Fibroblast of upper back skin (primary cell): ENCODE measurements at regions not wholly inside any gene's neighbourhood (a gene's known extent, or its start where the extent isn't known, plus 50 kb on each side); places are given as distances from the start of the nearest gene placed in this dataset.

ENCODE experiments used
- DNase-seq: peaks from one replicate; pipeline ENCODE4 v3.0.0-alpha.2; 2013

DNA sequence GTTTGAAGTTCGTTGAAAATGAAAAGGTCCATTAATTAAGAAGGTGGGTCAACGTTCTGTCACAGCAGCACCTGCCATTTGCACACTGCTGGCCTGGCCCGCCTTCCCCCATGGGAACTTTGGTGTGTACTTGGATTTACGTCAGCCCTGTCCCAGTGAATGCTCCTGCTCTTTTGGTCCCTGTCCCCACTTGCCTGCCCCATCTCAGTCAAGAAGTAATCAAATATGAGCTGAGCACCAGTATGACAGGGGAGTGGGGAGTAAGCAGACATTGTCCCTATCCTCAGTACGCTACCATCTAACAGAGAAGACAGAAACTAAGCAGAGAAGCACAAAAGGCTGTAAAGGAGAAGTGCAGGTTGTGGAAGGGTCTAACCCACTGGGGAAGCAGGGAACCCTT is 65.1 kb downstream of the SLC4A3 start:
- no peak for DNase-seq

DNA sequence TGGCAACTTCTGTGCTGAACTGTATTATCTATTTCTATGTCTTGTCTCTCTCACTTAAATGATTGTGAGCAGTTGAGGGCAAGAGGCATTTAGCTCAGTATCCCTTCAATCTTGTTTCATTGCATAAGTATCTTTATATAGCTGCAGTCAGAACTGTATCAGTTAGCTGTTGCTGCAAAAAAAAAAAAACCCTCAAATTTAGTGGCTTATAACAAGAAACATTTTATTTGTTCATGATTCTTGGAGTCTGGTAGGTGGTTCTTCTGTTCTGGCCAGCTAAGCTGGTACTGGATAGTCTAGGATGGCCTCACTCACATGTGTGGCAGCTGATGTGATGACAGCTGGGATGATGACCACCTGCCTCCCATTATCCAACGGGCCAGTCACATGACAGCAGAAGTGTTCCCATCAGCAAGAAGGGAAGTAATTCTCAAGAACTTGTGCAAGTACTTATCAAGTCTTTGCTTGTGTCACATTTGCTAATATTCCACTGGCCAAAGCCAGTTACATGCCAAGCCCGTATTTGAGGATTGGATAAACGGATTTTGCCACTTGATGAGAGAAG is 67.8 kb downstream of the SLC4A3 start:
- no peak for DNase-seq

DNA sequence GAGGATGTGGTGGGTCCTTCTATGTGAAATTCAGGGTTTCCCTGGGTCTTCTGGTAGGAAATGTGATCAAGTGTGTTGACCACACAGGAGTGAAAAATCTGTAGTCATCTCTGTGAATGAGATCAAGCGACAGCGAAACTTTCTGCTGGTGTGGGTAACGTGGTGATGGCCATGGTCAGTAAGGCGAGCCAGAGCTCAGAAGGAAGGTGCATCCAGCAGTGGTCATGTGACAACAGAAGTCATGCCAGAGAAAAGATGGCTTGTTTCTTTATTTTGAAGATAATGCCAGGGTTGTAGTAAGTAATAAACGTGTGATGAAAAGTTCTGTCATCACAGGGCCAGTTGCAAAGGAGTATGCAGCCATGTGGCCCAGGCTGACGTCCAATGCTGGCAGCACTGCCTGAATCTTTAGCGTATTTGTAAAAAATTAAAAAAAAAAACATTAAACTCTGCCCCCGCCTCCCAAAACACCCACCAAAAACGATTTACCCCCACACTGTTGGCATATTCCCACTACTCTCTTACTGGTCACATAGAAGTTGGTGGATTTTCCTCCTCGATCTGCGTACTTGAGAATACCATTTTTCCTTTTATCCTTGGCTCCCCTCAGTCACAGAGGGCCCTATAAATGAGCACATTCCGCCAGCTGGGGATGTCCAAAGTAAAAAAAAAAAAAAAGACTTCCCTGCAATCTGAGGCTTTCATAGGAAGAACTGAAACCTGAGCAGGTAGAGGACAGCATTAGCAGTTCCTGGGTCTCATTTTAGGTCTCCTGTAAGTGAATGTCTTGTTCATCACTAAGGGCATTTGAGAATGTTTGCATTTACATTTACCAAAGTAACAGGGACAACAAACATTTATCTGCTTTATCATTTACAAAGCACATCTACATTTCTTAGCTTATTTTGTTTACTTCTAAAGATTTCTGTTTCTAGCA is 70.6 kb downstream of the SLC4A3 start:
- no peak for DNase-seq

DNA sequence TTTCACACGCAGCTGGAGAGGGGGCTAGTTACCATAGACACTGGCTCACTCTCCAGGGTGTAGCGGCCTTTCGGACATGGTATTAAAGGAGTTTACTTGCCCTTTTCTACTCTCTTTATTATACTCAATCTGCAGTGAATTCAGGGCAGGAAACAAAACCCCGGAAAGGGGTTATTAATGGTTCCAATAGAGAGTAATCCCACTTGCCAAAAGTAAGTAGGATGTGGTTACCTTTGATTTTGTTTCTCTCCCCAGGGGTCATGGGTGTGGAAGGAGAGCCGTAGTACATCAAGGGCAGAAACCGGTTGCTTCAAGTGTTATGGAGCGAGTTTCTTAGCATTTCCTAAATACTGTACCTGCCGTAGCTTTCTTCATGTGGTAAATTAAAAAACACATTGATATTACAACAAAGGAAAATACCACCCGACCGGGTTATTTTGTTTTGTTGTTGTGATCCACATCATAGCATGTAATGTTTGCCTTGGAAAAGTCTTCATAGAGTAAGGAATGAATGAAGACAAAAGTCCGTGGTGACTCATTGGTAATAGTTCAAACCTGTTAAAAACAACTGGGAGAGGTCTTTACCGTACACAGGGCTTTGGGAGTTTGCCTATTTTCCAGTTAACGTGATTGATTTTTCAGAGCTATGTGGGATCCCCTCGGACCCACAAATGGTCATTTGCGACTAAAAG is 71.5 kb downstream of the SLC4A3 start:
- no peak for DNase-seq

DNA sequence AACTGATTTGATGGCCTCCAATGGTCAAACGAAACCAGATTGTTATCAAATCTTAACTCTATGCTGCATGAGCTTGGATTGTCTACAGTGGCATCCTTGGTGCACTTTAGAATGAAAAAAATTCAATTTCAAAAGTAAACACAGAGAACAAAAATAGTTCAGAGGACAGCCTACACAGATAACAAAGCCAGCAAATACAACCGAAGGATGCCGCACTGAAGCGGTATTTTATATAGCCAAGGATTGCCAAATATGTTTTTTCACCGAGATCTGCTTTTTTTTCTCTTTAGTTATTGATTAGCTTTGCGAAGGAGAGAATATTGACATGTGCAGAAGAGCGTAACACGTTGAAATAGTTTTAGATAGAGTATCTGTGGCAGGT is 72.0 kb downstream of the SLC4A3 start:
- DNase-seq = no peak

DNA sequence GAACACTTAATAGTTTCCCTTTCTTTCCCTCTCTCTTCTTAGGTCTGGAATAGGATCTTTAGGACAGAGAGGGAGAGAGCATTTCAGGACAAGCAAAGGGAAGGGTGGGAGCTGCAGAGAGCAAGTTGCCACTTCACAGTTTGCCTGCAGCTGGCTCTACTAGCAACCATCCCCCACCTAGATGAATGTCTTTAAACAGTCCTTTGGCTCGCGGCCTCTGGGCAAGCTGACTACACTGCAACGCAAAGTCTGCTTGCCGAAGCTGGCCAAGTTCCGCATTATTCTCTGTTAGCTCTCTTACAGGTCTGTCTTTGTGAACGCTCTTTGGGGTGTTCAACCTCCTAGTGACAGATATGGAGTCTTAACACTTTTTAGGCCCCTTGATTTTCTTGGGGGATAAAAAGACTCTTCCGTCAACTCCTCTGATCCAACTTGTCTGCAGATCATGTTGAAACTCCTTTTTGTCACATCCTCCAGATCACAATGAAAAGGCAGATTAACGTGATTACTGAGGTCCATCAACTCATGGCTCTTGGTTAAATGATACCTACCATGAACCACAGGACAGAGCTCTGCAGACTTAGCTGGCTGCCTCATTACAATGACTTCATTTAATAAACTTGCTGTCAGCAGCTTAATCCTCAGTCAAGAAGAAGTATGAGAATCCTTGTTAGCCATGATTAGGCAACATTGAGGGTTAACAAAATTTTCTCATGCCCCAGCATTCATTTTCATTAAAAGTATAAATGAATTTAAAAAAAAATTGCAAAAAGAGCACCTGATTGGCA is 74.6 kb downstream of the SLC4A3 start:
- DNase-seq = peak; percentile 59

DNA sequence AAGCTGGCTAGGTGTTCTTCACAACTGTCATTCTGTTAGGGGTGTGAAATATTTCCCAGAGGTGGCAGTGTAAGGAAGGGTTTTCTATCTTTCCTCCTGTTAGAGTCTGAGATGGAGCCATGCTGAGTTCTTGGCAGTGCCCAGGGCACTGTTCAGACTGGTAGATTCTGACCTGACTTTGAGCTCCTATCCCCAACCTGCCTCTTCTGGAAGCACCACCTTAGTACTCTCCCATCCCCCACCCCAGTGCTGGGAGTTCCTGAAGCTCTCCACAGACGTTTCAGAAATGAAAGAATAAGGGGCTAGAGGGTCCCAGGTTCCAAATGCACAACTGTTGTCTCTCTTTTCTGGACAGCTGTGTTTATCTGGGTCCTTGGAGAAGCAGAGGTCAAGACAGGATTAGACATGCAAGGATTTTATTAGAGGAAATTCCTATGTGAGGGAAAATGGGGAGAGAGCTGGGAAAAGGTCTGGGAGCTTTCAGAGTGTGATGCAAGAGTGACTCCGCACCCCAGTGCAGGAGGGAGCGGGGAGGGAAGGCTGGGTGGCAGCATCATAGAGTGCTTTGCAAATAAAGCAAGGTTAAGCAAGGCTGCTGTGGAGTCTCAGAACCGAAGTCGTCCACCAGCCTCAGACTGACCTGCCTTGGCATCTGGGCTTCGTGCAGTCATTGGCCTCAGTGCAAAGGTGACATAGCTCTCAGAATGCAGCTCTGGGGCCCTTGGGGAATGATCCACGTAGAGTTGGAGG is 75.5 kb downstream of the SLC4A3 start:
- DNase-seq = peak; percentile 13

DNA sequence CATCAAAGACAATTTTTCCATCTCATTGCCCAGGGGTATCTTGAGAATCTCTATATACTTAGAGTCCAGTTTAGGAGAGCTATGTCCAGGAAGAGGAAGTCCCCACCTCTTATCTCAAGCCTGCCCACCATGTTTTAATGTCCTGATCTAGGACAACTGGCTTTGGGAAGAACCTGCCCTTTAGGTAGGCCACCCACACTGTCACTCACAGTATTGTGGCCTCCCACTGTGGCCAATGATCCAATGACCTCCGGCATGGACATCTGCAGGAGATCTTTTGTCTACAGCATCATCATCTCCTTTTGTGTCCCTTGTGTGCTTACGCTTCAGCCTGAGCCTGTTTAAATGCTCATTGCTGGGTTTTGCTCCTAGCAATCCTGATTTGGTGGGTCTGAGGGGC is 77.4 kb downstream of the SLC4A3 start:
- no peak for DNase-seq

DNA sequence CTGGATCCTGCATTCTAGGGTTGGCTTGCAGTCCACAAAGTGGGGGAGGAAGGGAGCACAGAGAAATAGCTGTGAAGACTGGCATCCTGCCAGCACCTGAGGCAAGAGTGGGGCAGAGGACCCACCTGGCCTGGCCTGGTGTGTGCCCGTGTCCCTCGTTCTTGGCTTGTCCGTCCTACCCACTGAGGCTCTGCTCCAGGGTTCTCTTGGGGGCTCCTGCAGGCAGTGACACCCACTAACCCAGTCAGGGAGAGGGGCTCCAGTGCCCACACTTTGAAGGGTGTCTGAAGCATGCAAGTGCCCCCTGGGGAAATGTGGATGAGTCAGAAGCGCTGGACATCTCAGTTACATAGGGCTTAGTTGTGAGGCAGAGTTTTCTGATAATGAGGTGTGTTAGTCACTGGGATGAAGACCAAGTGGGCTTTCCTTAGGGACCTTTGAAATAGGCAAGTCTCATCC is 79.4 kb downstream of the SLC4A3 start:
- DNase-seq = peak; percentile 78

DNA sequence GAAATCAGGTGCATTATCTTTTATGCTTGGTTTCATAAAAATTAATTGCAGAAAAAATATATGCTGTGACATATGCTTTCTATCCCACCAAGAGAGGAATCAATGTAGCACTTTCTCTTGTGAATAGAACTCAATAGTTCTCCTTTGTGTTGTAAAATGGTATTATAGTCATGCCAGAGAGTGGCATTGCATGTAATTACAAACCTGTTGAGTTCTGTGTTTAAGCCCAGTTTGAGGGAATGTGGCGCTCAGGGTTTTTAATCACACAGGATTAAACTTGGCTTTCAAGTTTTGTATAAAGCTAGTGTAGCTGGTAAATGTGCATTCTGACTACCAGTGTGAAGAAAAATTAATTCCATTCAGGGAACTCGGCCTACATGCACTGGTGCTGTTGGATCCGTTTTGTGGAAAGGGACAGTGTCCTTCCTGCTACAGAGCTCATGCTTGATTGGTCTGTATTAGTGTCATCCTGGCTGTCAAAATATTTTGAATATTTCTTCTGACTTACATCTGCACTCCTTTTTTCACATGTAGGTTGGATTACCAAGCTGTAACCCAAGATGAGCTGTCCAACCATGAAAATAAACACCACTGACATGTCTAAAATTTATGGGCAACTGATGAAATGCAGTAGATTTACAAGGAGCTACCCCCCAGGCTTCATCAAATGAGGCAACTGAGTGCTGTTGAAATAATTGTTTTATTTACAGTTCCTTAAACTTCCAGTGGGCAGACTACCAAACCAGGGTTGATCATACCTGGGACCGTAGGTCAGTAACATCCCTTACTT is 80.3 kb downstream of the SLC4A3 start:
- DNase-seq = peak; percentile 79

DNA sequence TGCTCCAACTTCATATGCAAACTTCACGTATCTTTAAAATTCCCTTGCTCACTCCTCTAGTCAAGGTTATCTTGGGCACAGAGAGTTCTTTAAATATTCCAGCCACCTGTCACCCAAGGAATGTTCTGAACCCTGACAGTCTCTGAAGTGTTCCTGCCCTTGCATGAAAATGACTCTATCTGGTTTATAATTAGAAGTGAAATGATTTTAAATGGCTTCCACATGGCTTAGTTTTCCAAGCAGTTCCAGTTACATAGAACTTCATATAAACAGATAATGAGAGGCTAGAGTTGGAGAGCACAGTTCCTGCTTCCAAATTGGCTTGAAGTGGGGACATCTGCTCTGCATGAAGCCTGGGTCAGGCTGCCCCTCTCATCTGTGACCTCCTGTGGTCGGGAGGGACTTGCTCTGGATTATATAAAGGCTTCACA is 81.9 kb downstream of the SLC4A3 start:
- no peak for DNase-seq

DNA sequence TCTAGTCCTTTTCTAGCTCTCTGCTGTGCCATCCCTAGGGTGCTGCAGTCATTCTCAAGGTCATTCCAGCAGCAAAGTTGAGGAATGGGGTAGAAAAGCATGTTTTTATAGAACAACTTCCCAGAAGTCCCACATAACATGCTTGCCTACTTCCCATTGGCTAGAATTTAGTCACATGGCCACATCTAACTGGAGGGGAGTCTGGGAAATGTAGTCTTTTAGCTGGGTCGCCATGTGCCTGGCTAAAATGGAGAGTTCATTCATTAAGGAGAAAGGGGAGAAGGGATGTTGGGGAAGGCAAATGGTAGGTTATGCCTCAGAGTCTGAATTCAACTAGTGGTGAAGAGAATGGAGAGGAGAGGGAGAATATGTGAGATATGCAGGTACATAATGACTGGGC is 85.7 kb downstream of the SLC4A3 start:
- peak; percentile 34 for DNase-seq

DNA sequence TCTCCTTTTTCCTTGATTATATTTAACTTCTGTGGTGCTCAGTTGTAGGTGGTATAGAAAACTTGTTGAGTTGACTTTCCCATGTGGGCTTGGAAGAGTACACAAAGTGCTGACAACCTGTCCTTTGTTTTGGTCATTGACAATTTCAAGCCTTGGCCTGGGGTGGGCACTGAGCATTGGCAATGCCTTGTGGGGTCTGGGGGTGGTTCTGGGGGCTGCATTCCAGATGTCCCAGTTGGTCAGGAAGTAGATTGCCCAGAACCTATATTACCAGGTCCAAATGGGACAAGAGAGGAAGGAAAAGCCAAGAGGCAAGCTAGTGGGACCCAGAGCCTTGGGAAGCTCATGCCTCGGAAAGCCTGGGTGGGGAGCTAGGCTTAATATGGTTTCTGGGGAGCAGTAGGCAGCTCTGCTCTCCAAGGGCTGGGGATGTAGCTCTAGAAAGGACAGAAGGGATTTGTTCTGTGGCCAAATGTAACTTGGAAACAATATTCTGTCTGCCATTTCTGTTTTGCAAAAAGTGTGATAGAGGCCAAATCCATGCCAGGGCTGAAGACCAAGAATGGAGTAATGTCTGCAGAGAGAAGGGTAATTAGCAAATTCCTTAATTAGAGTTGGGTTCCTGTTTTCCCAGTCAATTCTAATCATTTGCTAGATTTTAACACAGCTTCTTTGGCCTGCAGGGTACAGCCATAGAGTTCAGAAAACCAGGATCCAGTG is 87.4 kb downstream of the SLC4A3 start:
- no peak for DNase-seq

DNA sequence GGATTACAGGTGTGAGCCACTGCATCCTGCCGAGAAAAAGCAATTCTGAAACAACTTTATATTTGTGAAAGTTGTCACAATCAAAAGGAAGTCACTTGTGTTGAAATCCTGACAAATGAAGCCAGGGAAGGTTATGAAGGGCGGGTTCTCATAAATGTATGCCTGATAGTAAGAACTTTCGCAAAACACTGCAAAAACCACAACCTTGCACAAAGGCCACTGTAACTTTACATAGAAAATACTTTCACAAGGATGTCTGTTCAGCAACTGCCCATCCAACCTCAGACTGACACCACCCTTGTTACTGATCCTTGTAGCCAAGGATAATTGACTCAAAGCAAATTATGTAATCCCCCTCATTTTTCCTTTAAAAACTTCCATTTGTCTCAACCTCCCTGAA is 90.6 kb downstream of the SLC4A3 start:
- no peak for DNase-seq

DNA sequence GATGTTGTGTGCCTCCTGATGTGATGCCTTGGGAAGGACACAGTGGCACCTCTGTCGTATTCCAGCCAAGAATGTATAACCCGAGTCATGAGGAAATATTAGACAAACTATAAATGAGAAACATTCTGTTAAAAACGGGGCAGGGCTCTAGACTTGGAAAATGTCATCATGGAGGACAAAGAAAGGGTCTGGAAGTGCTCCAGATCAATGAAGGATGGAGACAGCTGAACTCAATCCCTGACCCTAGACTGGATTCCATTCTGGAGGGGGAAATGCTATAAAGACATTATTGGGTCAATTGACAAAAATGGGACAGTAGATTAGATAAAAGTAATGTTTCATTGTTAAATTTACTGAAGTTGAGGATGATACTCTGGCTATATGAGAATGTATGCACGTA is 92.1 kb downstream of the SLC4A3 start:
- DNase-seq = no peak

DNA sequence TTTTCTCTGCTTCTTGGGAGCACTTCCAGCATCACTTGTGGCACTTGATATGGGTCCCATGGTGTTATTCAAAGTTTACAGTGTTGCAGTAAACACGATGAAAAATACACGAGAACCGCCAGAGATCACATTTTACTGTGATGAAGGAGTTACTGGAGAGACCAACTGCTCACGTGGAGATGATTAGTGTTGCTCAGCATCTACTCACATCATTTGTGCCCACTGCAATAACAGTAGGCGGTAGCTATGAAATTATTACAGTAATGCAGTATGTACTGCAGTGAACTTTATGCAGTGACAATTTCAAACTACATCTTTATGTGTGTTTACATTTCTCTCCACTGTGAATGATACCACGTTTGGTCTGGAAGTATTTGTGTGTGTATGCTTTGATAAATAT is 93.5 kb downstream of the SLC4A3 start:
- no peak for DNase-seq

DNA sequence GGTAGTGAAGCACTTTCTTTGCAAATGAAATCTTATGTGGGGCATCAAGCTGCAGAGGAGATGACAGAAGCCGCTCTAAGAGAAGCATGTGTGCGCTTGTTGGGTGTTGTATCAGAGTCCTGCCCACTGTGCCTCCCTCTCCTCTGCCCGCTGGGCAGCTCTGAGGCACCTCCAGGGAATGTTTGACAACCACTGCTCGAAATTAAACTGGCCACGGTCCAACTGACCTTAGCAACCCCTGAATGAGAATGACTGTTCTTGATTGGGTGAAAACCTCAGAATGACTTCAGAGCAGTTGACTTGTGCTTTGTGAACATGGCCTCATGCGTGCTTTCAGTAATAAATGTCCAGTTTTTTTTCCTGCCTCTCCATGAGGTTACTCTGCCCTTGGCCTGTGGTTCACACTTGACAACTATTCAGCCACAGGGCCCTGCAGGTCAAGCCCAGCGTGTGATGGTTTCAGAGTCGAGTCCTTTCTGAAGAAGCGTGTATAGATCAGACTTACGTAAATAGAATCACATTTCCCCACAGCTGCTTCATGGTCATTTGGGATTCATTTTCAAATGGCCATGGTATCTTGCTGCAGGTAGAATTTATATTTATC is 94.9 kb downstream of the SLC4A3 start:
- peak; percentile 28 for DNase-seq

DNA sequence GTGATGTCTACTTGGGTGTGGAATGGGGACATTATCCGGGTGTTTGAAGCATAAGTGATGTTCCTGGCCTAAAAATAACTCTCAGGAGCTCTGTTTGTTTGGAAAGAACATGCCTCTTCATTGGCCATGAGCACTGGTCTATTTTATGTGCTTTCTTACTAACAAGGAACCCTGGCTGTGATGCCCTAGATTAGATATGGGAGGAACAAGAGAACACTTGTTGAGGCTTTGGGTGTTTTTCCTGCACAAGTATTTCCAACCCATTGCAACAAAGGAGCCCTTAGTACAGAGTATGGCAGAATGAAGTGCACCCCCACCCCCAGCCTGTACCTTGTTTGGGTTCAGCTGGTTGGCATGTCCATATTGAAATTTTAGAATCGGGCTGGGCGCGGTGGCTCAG is 95.9 kb downstream of the SLC4A3 start:
- no peak for DNase-seq

DNA sequence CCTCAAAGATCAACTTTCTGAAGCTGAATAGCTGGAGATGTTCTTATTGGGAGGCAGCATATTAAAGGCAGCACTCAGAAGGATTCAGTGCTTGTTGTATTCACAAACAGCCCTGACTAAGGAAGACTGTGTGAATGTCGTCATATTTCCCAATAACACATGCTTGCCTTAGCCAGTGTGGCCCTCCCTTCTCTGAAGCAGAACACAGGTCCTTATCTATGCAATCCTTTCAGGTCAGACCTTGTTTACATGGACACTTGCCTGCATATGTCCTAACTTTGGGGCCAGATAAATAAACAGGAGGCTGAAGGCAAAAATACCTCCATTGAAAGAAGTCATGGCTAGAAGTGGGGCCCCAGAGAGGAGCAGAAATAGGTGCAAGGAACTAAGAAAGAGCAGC is 97.2 kb downstream of the SLC4A3 start:
- DNase-seq = no peak

DNA sequence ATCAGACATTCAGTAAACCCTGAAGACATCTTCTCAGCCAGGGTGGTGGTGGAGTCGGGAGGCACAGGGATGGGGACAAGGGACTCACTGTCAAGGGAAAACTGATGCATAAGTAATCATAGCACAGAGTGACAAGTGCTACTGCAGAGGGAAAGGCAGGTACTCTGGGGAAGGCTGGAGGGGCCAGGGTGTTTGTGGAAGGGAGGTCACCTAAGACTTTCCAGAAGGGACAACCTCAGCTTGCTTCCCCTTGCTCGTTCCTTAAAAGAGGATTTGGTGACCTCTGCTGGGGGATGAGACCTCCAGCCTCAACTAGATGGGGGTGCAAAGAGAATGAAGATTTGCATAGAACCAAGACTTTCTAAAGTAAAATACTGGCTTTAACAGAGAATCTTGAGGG is 99.5 kb downstream of the SLC4A3 start:
- DNase-seq = peak; percentile 24
